Psoas muscle (tissue), 7 donors: ENCODE measurements at regions not wholly inside any gene's neighbourhood (a gene's known extent, or its start where the extent isn't known, plus 50 kb on each side); places are given as distances from the start of the nearest gene placed in this dataset.

Experiments
- ATAC-seq, 4 donors: fragments of 200-7000 bp; cut with Tn5 transposase; one replicate each; pipeline ENCODE4 v1.9.1; 2020; ENCODE audit warnings: moderate library complexity in 3 of 4, mild to moderate bottlenecking in 2 of 4
- DNase-seq, 2 donors: peaks; one replicate each; pipeline ENCODE4 v3.0.0-alpha.2; 2020
- H3K27ac ChIP-seq: fragments of 200-600 bp; one replicate; pipeline ENCODE4 v1.8.0; 2022
- H3K27me3 ChIP-seq, 3 donors: fragments of 200-600 bp in 1 of 3; one replicate each; pipeline versions ENCODE4 v1.6.1 to v1.8.0; 2013 to 2022; ENCODE audit warnings: low read length in 2 of 3, mild to moderate bottlenecking in 2 of 3, moderate library complexity in 1 of 3; ENCODE audit not compliant: insufficient read depth in 3 of 3
- H3K36me3 ChIP-seq, 2 donors: fragments of 200-600 bp in 1 of 2; one replicate each; pipeline versions ENCODE4 v1.6.1 to v1.8.0; 2013 to 2022; ENCODE audit warnings: low read depth in 1 of 2, mild to moderate bottlenecking in 1 of 2, moderate library complexity in 1 of 2; ENCODE audit not compliant: insufficient read depth in 1 of 2
- H3K4me1 ChIP-seq: fragments of 200-600 bp; one replicate; pipeline ENCODE4 v1.8.0; 2022
- H3K4me3 ChIP-seq: fragments of 200-600 bp; one replicate; pipeline ENCODE4 v1.8.0; 2022; ENCODE audit warnings: mild to moderate bottlenecking
- H3K9me3 ChIP-seq: fragments of 200-600 bp; one replicate; pipeline ENCODE4 v1.8.0; 2022
- WGBS, 3 donors: extraction: QIAGEN DNeasy Blood & Tissue Kit; methylation state at CpG; one replicate each; pipeline versions ENCODE4 v1.1.6 to v1.1.7; 2013; 5-methylcytosine and 5-hydroxymethylcytosine counted together
- intact Hi-C, 2 donors: fragments of 100-400 bp; cut with DNase I; formaldehyde crosslinking; loops; one replicate each; pipeline versions ENCODE4 v1.11.0 to v1.14.2; 2022
- TF ChIP-seq, protein P1 (sequence below): fragments of 200-600 bp; IDR thresholded peaks from one replicate; pipeline ENCODE4 v1.8.0; 2022; ENCODE audit warnings: antibody characterized with exemption
- donor health status: healthy with polysubstance abuse.
- donor health status: DM: no; HTN: no; CAD: no; lungs with moderate emphysema.
- donor health status: Bipolar disorder and iron deficiency.
- donor health status: healthy.
- donor health status: DM: yes; HTN: yes; CAD: no.
- donor health status: DM: no; HTN: no; CAD: no.
- donor health status: DM: yes; HTN: yes; CAD: no.

DNA sequence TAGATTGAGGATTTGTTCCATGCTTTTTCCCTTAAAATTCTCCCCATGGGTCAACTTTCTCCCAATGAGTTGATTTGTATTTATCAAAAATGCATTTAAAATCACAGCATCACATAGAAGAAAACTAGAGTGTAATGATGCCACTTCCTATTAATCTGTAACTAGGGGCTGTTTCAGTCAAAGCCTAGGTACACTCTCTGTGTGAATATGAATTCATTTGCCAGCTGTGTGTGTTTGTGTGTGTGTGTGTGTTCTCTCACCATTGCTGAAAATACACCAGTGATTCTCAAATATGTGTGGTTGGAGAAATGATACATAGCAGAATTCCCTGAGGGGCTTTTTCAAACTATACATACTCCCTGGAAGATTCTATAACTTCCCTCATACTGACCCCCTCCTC, 546.5 kb downstream of the KLHL13 start:
- intact Hi-C loops = no loop called here
- H3K4me1 ChIP-seq = no peaks in the 10 kb centered on the region
- no peaks in the 10 kb centered on the region for H3K27me3 ChIP-seq
- ATAC-seq (no peak), DNase-seq (no peak)
- no peak overlapping the region for H3K4me3 ChIP-seq
- no peaks in the 10 kb centered on the region for H3K9me3 ChIP-seq
- H3K27ac ChIP-seq = no peak overlapping the region
- no peaks in the 10 kb centered on the region for H3K36me3 ChIP-seq
- TF ChIP-seq, protein P1, sequence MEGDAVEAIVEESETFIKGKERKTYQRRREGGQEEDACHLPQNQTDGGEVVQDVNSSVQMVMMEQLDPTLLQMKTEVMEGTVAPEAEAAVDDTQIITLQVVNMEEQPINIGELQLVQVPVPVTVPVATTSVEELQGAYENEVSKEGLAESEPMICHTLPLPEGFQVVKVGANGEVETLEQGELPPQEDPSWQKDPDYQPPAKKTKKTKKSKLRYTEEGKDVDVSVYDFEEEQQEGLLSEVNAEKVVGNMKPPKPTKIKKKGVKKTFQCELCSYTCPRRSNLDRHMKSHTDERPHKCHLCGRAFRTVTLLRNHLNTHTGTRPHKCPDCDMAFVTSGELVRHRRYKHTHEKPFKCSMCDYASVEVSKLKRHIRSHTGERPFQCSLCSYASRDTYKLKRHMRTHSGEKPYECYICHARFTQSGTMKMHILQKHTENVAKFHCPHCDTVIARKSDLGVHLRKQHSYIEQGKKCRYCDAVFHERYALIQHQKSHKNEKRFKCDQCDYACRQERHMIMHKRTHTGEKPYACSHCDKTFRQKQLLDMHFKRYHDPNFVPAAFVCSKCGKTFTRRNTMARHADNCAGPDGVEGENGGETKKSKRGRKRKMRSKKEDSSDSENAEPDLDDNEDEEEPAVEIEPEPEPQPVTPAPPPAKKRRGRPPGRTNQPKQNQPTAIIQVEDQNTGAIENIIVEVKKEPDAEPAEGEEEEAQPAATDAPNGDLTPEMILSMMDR = no peak

DNA sequence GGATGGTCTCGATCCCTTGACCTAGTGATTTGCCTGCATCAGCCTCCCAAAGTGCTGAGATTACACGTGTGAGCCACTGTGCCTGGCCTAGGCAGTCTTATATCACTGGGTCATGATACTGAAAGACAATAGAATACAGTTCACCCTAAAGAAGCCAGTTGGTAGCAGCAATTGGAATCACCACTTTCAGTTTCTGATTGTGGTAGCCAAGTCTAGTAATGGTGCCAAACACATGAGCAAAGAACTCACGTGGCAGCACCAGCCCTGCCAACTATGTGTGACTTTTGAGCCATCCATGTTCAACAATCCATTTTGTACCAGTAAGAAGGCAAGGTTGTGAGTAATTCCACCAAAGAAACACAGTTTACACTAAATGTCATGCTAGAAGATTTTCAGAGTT, 548.4 kb downstream of the KLHL13 start:
- Histone ChIP-seq H3K4me3 (no peak overlapping the region), H3K27ac (no peak overlapping the region), H3K36me3 (no peaks in the 10 kb centered on the region), H3K9me3 (peaks cover 3% of the 10 kb centered on the region), H3K27me3 (no peaks in the 10 kb centered on the region), H3K4me1 (no peaks in the 10 kb centered on the region)
- WGBS, 3 donors = 46 to 56% (median 56%) methylated on average over 3 of the region's 3 CpGs
- DNase-seq (no peak), ATAC-seq (no peak)
- TF ChIP-seq, protein P1 = no peak
- intact Hi-C loops = no loop called here

DNA sequence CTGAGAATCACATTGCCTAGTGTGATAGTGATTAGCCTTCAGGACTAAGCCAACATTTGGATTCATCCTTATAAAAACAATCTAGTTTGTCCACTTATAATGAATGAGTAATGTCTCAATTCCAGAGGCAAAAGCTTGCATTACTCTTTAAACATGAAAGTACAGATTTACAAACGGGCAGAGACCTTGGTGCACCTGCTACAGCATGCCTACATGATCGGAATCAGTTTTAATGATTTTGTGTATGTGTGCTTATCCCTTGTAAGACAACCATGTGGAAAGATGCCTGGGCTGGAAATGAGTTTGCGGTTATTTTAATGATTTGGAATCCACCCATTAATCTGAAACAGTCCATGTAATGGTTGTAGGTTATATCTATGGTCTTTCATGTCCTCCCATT, 572.7 kb downstream of the KLHL13 start:
- no peak overlapping the region for H3K27ac ChIP-seq
- DNase-seq = no peak
- 30 to 51% (median 37%) methylated on average over 3 of the region's 3 CpGs for WGBS, 3 donors
- H3K4me1 ChIP-seq = no peaks in the 10 kb centered on the region
- TF ChIP-seq, protein P1 = no peak
- no peaks in the 10 kb centered on the region for H3K36me3 ChIP-seq
- ATAC-seq = no peak
- no peaks in the 10 kb centered on the region for H3K27me3 ChIP-seq
- no peaks in the 10 kb centered on the region for H3K9me3 ChIP-seq
- no peak overlapping the region for H3K4me3 ChIP-seq
- intact Hi-C loops = no loop called here

DNA sequence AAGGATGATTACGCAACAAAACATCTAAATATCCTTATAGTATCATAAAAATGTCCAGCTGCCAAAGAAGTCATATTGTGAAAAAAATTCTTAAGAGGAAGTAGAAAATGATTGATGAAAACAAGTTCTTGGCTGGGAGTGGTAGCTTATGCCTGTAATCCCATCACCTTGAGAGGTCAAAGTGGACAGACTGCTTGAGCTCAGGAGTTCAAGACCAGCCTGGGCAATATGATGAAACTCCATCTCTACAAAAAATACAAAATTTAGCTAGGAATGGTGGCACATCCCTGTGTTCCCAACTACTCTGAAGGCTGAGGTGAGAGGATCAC, 577.6 kb downstream of the KLHL13 start:
- DNase-seq (no peak), ATAC-seq (no peak)
- 57 to 90% (median 90%) methylated on average over 1 of the region's 1 CpG for WGBS, 3 donors
- intact Hi-C loops = no loop called here
- Histone ChIP-seq H3K9me3 (peaks cover 2% of the 10 kb centered on the region), H3K4me1 (no peaks in the 10 kb centered on the region), H3K27ac (no peak overlapping the region), H3K4me3 (no peak overlapping the region), H3K36me3 (no peaks in the 10 kb centered on the region), H3K27me3 (no peaks in the 10 kb centered on the region)
- TF ChIP-seq, protein P1 = no peak

DNA sequence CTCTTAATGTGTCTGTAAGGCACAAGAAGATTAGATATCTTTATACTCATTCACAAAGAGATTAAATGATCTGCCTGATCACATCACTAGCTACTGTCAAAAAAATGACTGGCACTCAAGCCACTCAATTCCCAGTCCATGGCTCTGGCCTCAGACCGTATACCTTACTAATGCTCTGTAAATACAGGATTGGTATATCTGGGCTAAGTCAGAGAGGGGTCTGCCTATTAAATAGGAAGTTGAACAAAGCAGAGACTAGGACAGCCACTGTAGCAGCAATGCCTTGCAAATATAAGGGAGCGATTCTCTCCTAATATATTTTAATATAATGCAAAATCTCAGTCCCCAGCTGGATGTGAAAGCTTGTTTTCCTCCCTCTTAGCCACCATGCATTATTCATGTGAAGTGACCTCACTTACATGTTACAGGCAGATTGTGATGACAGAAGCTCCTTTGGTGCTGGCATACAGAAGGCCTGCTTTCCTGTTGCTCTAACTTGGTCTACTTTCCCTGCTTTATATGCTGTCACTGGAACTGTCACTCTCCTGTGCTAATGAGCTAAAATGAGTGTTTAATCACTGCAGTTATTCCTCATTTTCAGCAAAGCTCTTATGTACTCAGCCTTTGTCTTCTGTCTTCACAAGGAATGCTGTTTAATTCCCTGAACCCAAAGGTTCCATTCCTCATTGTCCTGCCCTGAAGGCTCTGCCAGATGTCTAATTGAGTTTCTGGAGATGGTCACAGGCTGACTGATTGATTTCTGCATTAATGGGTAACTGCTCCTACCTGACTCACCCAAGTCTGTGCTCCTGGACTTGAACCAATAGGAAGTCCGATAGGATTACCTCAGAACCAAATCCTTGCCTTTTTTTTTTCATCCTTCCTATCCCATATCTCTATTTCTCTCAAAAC, 578.2 kb downstream of the KLHL13 start:
- ATAC-seq = no peak
- no peak overlapping the region for H3K4me3 ChIP-seq
- H3K27me3 ChIP-seq = no peaks in the 10 kb centered on the region
- no peaks in the 10 kb centered on the region for H3K4me1 ChIP-seq
- intact Hi-C loops = no loop called here
- DNase-seq = no peak
- 60 to 84% (median 75%) methylated on average over 3 of the region's 3 CpGs for WGBS, 3 donors
- no peaks in the 10 kb centered on the region for H3K36me3 ChIP-seq
- TF ChIP-seq, protein P1 = no peak
- no peak overlapping the region for H3K27ac ChIP-seq
- H3K9me3 ChIP-seq = peaks cover 2% of the 10 kb centered on the region
